Right atrium auricular region (tissue), 2 donors: ENCODE measurements at regions not wholly inside any gene's neighbourhood (a gene's known extent, or its start where the extent isn't known, plus 50 kb on each side); places are given as distances from the start of the nearest gene placed in this dataset.

Experiments used
- DNase-seq: peaks from one replicate; pipeline ENCODE4 v3.0.0-alpha.2; 2019; ENCODE audit warnings: low spot score
- H3K27ac ChIP-seq, 2 donors: fragments of 200-600 bp; sonication (generic); 1 replicate in 1 of 2; 2 replicates in 1 of 2; pipeline ENCODE4 v1.5.1; 2016 to 2019
- H3K27me3 ChIP-seq, 2 donors: fragments of 200-600 bp; sonication (generic); one replicate each; pipeline versions ENCODE4 v1.5.1 to v1.6.0; 2017 to 2019
- H3K36me3 ChIP-seq: fragments of 200-600 bp; sonication (generic); one replicate; pipeline ENCODE4 v1.5.1; 2016
- H3K4me1 ChIP-seq, 2 donors: fragments of 200-600 bp; sonication (generic); one replicate each; pipeline versions ENCODE4 v1.5.1 to v1.6.0; 2017 to 2019
- H3K4me3 ChIP-seq, 2 donors: fragments of 200-600 bp; sonication (generic); 1 replicate in 1 of 2; 2 replicates in 1 of 2; pipeline ENCODE4 v1.5.1; 2017 to 2019; ENCODE audit warnings: mild to moderate bottlenecking in 1 of 2, moderate library complexity in 1 of 2
- H3K9me3 ChIP-seq, 2 donors: fragments of 200-600 bp; sonication (generic); one replicate each; pipeline ENCODE4 v1.5.1; 2019
- CTCF ChIP-seq, 2 donors: fragments of 200-600 bp; sonication (generic); IDR thresholded peaks; one replicate each; pipeline ENCODE4 v1.5.1; 2019; ENCODE audit warnings: antibody characterized with exemption in 2 of 2

DNA sequence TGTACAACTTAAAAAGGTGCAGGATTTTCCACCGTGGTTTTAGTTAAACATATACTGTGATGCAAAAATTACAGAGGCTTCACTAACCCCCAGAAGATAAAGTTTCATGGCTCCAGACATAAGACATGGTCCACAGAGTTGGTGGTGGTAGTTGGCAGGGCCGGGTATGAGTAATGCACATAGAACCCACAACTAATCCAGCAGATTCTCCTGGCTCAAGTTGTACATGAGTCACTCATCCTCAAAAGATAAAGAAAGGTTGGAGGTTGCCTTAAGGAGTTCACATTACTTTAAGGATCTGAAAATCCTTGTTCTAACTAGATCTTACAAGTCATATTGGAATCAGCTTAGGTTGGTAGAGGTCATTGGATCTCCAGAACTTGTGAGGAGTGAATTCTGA lies 98.3 kb upstream of the ZBTB20 start:
- no peak for TF ChIP-seq CTCF (IDR thresholded peaks at IDR 0.05)
- H3K9me3 ChIP-seq: no peaks in the 10 kb centered on the region
- DNase-seq: no peak
- H3K27me3 ChIP-seq: no peaks in the 10 kb centered on the region
- no peak overlapping the region for H3K4me3 ChIP-seq
- peak overlapping the region in 1 of 2 donors; percentile 63 for H3K27ac ChIP-seq
- no peaks in the 10 kb centered on the region for H3K4me1 ChIP-seq
- no peaks in the 10 kb centered on the region for H3K36me3 ChIP-seq

DNA sequence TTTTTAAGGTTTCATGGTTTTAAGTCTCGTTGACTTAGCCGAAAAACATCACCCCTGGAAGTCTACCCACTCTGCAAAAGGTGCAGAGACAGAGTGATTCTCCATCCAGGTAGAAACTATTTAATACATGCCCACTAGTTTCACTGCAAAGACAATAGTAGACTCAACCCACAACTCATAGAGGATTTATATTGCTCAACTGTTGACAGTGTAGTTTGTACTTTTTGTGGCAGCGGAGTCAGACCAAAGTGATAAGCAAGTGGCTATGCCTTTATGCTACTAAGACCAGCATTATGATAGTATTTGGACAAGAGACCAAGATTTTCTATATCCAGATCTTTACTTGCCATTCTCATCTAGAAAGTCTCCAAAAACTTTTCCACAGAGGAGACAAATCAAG lies 98.8 kb upstream of the ZBTB20 start:
- Histone ChIP-seq H3K36me3 (no peaks in the 10 kb centered on the region), H3K4me1 (no peaks in the 10 kb centered on the region), H3K27ac (peak overlapping the region; percentile 11 to 63), H3K9me3 (no peaks in the 10 kb centered on the region), H3K4me3 (no peak overlapping the region), H3K27me3 (no peaks in the 10 kb centered on the region)
- TF ChIP-seq CTCF (IDR thresholded peaks at IDR 0.05): no peak
- no peak for DNase-seq

DNA sequence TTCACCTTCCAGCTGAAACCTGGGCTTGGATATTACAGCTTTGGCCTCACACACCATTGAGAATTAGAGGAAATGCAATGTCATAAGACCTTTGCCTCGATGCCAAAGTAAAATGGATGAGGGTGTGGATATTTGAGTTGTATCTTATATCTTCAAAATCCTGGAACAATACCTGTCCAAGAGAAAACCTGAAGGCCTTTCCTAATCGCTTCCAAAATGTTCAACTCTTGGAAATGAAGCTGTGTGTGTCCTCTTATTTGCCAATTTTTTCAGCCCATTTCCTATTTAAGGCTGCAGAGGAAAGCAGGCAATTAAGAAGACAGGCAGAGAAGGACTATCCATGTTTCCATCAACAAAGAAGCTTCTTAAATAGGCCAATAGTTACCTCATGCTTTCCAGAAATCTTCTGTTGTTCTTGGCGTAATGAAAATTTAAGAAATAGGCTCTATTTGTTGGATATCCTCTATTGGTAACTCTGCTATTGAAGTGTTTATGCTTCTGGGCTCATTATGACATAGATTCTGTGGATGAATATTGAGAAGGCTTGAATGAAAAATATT lies 99.5 kb upstream of the ZBTB20 start:
- no peaks in the 10 kb centered on the region for H3K9me3 ChIP-seq
- H3K36me3 ChIP-seq: no peaks in the 10 kb centered on the region
- H3K27ac ChIP-seq: peak overlapping the region; percentile 11 to 63
- TF ChIP-seq CTCF (IDR thresholded peaks at IDR 0.05): no peak
- no peak for DNase-seq
- no peaks in the 10 kb centered on the region for H3K27me3 ChIP-seq
- H3K4me3 ChIP-seq: no peak overlapping the region
- H3K4me1 ChIP-seq: no peaks in the 10 kb centered on the region

- no peaks in the 10 kb centered on the region for H3K36me3 ChIP-seq
- no peak overlapping the region for H3K4me3 ChIP-seq
- H3K9me3 ChIP-seq: no peaks in the 10 kb centered on the region
- no peaks in the 10 kb centered on the region for H3K4me1 ChIP-seq
- no peak for DNase-seq
- no peaks in the 10 kb centered on the region for H3K27me3 ChIP-seq
- no peak overlapping the region for H3K27ac ChIP-seq
- no peak for TF ChIP-seq CTCF (IDR thresholded peaks at IDR 0.05)
These were observed 101.2 kb upstream of the ZBTB20 start for GRCh38 chr3:115248274-115248673.

DNA sequence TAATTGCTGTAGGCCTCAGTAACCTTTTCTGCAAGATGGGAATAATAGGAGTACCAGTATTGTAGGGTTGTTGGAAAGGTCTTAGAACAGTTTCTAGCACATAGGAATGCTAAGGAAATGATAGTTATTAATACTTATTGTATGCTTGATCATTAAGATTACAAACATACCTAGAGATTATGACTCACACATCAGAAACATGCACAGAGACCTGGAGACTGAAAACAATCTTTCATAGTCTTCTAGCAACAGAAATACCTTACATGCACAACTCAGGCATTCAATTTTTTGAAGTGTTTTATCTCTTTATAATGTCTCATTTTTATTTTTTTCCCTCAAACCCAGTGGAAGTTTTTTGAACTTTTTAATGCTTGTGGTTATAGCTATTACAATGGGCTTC lies 104.4 kb upstream of the ZBTB20 start:
- DNase-seq: no peak
- Histone ChIP-seq H3K36me3 (no peaks in the 10 kb centered on the region), H3K4me3 (no peak overlapping the region), H3K27ac (no peak overlapping the region), H3K27me3 (no peaks in the 10 kb centered on the region), H3K9me3 (peaks cover 0 to 5% of the 10 kb centered on the region in 2 donors), H3K4me1 (no peaks in the 10 kb centered on the region)
- TF ChIP-seq CTCF (IDR thresholded peaks at IDR 0.05): no peak

GRCh38 chr3:115252679-115253078 lies 105.6 kb upstream of the ZBTB20 start:
- Histone ChIP-seq H3K4me1 (no peaks in the 10 kb centered on the region), H3K27ac (no peak overlapping the region), H3K4me3 (no peak overlapping the region), H3K36me3 (no peaks in the 10 kb centered on the region), H3K9me3 (peaks cover 0 to 6% of the 10 kb centered on the region in 2 donors), H3K27me3 (no peaks in the 10 kb centered on the region)
- no peak for TF ChIP-seq CTCF (IDR thresholded peaks at IDR 0.05)
- no peak for DNase-seq
